Stimulated activated effector memory CD8-positive, alpha-beta T cell treated with anti-CD3 and anti-CD28 coated beads, Interleukin-12 subunit alpha, Interleukin-12 subunit beta, amount 100 ng/mL, for 72 hours (primary cell): ENCODE measurements at regions not wholly inside any gene's neighbourhood (a gene's known extent, or its start where the extent isn't known, plus 50 kb on each side); places are given as distances from the start of the nearest gene placed in this dataset.
A peak's percentile ranks its signal among the peaks of the same experiment; 100 is the strongest.

Source experiments
- ATAC-seq: fragments of 150-1000 bp; cut with Tn5 transposase; 2 replicates; pipeline ENCODE4 v1.10.0; 2021
- DNase-seq, 2 donors: peaks; one replicate each; pipeline ENCODE4 v3.0.0; 2021 to 2022; ENCODE audit warnings: low spot score in 2 of 2
- H3K27ac Mint-ChIP-seq: one replicate; pipeline ENCODE4 v1.8.0; 2022; ENCODE audit warnings: mild to moderate bottlenecking, mixed read lengths
- H3K36me3 Mint-ChIP-seq: one replicate; pipeline ENCODE4 v1.8.0; 2022; ENCODE audit warnings: mild to moderate bottlenecking, mixed read lengths
- H3K4me1 Mint-ChIP-seq: one replicate; pipeline ENCODE4 v1.8.0; 2022; ENCODE audit warnings: mixed read lengths
- H3K4me3 Mint-ChIP-seq: one replicate; pipeline ENCODE4 v1.8.0; 2022; ENCODE audit warnings: mild to moderate bottlenecking, mixed read lengths
- H3K9me3 Mint-ChIP-seq: one replicate; pipeline ENCODE4 v1.8.0; 2022; ENCODE audit warnings: mixed read lengths

DNA sequence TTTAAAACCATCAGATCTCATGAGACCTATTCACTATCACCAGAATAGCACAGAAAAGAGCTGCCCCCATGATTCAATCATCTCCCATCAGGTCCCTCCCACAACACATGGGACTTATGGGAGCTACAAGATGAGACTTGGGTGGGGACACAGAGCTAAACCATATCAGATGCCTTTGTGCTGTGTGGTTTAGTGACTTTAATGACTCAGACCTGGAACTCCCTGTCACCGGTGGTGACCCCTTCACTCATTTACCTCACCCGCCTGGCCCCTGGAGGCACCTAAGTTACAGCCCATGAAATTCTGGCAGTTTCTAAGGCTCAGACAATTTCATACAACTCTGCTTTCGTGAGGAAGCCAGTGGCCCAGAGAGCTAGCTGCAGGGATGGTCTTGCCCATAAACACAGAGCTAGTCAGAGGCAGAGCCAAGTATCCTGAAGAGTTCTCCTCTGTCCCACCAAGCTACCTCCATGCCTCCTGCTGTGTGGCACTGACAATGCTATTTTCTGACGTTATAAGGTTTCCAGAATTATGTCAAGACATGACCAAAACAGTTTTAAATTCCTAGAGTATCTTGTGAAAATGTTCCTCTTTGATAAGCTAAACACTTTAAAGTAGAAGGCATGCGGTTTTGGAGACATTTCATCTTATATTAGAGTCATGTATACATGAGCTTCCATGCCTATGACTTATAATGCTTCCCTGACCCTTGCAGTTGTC is 231.1 kb upstream of the IL12A start:
- Mint-ChIP-seq H3K4me1 (no peaks in the 10 kb centered on the region), H3K36me3 (no peaks in the 10 kb centered on the region), H3K9me3 (peaks cover 5% of the 10 kb centered on the region), H3K4me3 (no peak overlapping the region), H3K27ac (no peak overlapping the region)
- ATAC-seq, result no peak
- no peak for DNase-seq

DNA sequence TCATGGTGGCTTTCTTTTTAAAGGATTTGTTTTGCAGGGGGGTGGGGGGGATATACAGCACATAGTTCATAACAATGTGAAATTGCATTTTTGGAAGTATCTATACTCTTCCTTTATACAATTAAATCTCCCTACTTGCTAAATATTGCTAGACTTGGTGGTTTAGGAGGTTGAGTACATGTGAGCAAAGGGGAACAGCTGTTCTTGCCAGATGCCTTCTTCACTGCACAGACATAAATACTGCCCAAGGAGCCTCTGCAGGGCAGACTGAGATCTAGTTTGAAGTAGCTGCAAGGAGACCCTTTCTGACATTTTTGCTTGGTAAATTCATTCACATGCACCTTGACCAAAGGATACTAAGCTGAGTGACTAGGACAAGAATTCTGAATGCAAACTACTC is 228.6 kb upstream of the IL12A start:
- Mint-ChIP-seq H3K4me1 (peaks cover 12% of the 10 kb centered on the region), H3K27ac (no peak overlapping the region), H3K4me3 (no peak overlapping the region), H3K9me3 (no peaks in the 10 kb centered on the region), H3K36me3 (no peaks in the 10 kb centered on the region)
- DNase-seq (no peak), ATAC-seq (no peak)

DNA sequence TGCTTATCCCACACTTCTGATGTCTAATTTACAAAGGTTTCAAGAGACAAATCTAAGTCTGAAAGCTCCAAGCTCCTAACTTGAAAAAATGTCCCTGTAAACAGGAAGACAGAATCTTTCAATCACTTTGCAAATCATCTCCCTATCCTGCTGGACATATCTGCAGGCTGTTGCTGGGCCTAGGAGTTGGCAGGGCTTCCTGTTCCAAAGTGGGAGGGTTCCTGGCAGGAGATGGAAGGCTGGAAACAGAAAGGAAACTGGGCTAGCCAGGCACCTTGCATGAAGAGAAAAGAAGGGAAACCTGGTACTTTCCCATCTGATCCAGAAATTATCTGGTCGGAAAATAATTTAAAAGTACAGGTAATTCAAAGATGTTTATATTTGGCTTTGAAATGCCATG is 227.3 kb upstream of the IL12A start:
- DNase-seq (no peak), ATAC-seq (no peak)
- Mint-ChIP-seq H3K4me3 (no peak overlapping the region), H3K4me1 (peaks cover 17% of the 10 kb centered on the region), H3K27ac (no peak overlapping the region), H3K36me3 (no peaks in the 10 kb centered on the region), H3K9me3 (no peaks in the 10 kb centered on the region)

DNA sequence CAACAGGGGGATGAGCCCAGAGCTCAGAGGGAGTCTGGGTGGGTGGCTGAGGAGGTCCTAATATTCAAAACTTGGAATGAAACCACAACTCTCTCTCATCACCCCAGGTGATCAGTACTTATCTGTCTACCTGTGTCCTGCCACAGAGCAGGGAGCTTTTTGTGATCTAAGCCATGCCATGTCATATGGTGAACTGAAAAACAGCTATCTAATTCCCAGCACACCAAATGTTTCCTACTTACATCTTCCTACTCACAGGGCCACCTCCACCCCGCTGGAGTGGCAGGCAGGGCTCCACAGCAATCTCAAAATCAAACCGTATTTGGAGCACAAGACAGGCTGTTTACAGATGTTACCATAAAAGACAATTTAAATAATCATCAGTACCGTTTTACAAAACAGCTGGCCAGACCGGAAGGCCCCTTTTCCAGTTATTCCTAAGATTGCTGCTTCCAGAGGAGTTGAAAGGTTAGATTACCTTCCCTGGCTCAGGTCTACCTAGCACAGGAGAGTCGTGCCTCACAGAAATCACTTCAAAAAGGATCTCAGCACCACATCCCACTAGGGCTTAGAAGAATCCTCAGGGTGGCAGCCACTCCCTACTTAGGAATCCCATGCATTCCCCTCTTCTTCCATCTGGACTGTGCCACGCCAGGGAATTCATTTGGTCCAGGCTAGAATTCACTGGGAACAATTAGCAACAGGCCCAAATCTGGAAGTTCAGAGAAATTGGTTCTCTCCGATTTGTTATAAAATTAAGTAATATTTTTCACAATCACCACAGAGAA is 226.6 kb upstream of the IL12A start:
- no peaks in the 10 kb centered on the region for H3K9me3 Mint-ChIP-seq
- DNase-seq, result no peak
- H3K4me3 Mint-ChIP-seq, result no peak overlapping the region
- no peak overlapping the region for H3K27ac Mint-ChIP-seq
- H3K36me3 Mint-ChIP-seq, result no peaks in the 10 kb centered on the region
- peaks cover 17% of the 10 kb centered on the region for H3K4me1 Mint-ChIP-seq
- ATAC-seq, result no peak

DNA sequence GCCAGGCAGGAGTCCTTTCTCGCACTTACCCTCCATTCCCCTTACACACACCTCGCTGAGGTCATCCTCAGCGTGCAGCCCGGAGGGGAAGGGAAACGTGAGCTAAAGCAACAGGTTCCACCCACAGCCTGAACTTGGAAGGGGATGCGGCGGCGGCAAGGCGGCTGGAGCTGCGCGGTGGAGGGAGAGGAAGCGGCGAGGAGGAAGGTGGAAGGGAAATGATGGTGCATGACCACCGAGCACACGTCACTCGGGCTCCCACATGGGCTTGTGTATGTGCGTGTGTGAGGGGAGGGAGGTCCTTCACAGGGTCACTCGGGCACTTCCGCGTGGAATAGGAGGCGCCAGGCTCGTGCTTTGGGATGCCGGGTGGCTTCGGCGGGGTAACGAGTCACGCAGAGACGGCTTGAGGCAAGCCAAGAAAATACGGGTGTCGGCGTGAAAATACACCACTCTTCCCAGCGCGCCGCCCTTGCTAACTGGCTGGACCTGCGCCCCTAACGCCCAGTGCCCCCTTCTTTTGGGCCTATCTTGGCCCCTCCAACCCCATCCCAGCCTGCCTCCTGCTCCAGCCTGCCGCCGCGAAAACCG is 225.5 kb upstream of the IL12A start:
- Mint-ChIP-seq H3K27ac (no peak overlapping the region), H3K9me3 (no peaks in the 10 kb centered on the region), H3K4me1 (peaks cover 17% of the 10 kb centered on the region), H3K36me3 (no peaks in the 10 kb centered on the region), H3K4me3 (peak overlapping the region; percentile 65)
- DNase-seq (no peak), ATAC-seq (peak; percentile 66)

DNA sequence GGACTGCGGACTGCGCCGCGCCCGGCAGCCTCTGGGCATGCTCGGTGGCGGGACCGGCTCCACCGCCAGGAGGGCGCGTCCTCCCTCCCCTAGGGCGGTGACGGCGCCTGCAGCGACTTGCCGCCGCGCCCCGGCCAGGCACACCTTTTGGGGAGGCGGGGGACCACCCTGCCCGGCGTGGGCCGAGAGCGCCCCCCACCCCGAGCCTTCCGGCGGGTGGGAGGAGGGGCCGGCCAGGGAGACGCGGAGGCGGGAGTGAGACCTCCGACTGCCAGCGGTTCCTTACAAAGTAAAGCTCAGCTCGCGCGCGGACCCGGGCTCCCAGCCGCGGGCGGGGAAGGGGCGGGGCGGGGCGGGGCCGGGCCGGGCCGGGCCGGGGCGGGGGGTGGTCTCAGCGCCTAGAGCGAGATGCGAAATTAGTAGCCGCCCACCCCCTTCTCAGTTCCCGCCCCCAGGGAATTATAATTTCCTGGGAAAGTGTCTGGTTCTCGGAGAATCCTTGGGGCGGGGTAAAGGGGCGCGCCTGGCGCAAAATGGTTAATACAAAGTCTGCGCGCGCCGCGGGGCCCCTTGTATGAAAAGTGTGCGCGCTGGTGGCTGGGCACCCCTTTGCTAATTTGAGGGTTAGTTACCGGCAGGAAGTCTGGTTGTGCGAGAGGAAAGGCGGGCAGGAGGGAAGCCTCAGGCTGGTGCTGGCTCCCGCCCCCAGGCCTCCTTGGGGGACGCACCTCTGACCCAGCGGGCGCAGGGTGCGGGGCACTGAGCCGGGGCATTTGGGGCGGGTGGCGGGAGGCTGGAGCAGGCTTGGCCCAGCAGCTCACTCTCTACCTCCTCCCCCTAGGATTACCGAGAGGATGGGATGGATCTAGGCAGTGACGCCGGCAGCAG is 224.8 kb upstream of the IL12A start:
- Mint-ChIP-seq H3K36me3 (no peaks in the 10 kb centered on the region), H3K4me3 (peak overlapping the region; percentile 65), H3K9me3 (no peaks in the 10 kb centered on the region), H3K4me1 (peaks cover 17% of the 10 kb centered on the region), H3K27ac (no peak overlapping the region)
- peak; percentile 17 to 62 for DNase-seq
- ATAC-seq, result peak; percentile 75

DNA sequence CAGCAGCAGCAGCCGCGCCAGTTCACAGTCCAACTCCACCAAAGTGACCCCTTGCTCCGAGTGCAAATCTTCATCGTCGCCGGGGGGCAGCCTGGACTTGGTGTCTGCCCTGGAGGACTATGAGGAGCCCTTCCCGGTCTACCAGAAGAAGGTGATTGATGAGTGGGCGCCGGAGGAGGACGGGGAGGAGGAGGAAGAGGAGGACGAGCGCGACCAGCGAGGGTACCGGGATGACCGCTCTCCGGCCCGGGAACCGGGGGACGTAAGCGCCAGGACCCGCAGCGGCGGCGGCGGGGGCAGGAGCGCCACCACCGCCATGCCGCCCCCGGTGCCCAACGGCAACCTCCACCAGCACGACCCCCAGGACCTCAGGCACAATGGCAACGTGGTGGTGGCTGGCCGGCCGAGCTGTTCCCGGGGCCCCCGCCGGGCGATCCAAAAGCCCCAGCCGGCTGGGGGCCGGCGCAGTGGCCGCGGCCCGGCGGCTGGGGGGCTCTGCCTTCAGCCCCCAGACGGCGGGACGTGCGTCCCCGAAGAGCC is 224.1 kb upstream of the IL12A start:
- Mint-ChIP-seq H3K9me3 (no peaks in the 10 kb centered on the region), H3K27ac (no peak overlapping the region), H3K4me3 (peak overlapping the region; percentile 65), H3K36me3 (no peaks in the 10 kb centered on the region), H3K4me1 (peaks cover 17% of the 10 kb centered on the region)
- DNase-seq (no peak), ATAC-seq (no peak)

DNA sequence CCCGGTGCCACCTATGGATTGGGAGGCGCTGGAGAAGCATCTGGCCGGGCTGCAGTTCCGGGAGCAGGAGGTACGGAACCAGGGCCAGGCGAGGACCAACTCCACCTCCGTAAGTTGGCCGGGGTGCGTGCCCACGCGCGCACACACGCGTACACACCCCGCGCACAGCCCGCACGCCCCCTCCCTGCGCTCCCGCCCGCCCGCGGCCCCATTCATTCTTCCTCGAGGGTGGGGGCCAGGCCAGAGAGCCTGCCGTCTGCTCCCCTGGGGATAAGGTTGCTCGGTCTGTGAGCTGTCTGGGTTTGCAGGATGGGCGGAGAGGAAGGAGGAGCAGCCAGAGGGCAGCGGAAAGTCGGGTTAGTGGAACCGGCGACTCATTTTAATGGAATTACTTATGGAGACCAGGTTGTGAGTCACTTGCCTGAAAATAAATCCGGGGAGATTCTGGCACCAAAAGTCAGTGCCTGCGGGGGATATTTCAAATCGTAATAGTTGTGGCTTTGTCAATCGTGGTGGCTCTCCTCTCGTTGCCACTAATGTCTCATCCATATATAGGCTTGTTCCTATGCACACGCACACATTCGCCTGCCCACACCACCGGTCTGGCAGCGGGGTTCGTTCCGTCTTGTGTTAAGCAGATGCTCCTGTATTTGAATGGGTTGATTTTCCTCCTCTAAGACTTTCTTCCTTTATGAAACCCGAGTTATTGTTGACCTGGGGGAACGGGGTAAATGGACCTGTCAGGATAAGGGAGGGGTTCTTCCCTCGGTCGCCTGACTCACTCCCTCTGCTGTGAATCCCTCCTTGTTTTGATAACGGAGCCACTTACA is 223.4 kb upstream of the IL12A start:
- H3K4me3 Mint-ChIP-seq, result peak overlapping the region; percentile 17

DNA sequence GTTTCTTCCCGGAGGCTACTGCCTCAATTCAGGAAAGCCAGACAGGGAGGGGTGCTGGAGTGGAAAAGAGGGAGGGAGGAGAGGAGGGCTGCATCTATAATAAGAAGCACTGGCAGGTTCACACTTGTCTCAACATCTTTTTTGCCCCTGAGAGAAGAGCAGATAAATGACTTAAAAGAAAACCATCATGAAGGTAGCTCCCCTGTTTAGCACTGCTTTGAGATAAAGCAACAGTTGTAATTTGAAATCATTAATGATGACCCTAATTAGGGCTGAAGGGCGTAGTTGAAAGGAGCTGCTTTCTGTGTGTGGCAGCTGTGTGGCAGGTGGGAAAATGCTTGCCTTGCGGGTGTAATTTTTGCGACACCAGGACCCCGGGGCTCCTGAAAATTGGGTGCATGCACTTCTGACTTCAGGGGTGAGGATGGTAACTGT is 222.8 kb upstream of the IL12A start:
- H3K27ac Mint-ChIP-seq, result no peak overlapping the region

More for the DNA sequence above, 223.4 kb upstream of the IL12A start:
- peaks cover 17% of the 10 kb centered on the region for H3K4me1 Mint-ChIP-seq
- DNase-seq (no peak), ATAC-seq (no peak)
- no peaks in the 10 kb centered on the region for H3K9me3 Mint-ChIP-seq
- H3K27ac Mint-ChIP-seq, result no peak overlapping the region
- no peaks in the 10 kb centered on the region for H3K36me3 Mint-ChIP-seq

DNA sequence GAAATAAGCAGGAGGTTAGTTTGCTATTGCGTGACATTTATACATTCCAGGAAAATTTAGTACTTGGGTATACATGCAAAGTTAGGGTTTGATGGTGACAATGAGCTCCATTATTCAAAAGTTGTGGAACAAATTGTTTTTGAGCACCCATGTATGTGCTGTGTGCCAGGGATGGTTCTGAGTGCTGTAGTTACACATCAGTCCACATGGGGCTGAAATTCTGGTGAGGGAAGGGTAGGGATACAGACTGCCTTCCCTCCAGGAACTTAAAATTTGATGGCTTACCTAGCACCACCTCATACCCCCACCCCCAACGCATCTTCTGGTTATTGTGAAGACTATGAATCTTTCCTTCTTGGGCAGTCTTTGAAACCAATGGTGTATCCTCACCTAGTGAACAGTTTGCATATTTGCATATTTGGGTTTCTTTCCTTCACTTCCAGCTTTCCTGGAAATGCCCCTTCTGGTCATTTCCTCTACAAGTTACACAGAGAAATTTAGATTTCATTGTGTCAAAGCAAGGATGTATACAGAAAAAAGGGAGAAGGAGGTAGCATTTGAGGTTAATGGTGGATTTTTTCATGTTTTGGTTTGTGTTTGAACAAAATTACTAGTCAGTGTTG is 222.0 kb upstream of the IL12A start:
- DNase-seq, result no peak
- no peaks in the 10 kb centered on the region for H3K9me3 Mint-ChIP-seq
- H3K36me3 Mint-ChIP-seq, result no peaks in the 10 kb centered on the region
- no peak overlapping the region for H3K4me3 Mint-ChIP-seq
- peaks cover 17% of the 10 kb centered on the region for H3K4me1 Mint-ChIP-seq
- no peak overlapping the region for H3K27ac Mint-ChIP-seq
- no peak for ATAC-seq

More for the DNA sequence above, 222.8 kb upstream of the IL12A start:
- DNase-seq (no peak), ATAC-seq (no peak)
- H3K9me3 Mint-ChIP-seq, result no peaks in the 10 kb centered on the region
- H3K36me3 Mint-ChIP-seq, result no peaks in the 10 kb centered on the region
- peak overlapping the region; percentile 17 for H3K4me3 Mint-ChIP-seq
- peaks cover 17% of the 10 kb centered on the region for H3K4me1 Mint-ChIP-seq

DNA sequence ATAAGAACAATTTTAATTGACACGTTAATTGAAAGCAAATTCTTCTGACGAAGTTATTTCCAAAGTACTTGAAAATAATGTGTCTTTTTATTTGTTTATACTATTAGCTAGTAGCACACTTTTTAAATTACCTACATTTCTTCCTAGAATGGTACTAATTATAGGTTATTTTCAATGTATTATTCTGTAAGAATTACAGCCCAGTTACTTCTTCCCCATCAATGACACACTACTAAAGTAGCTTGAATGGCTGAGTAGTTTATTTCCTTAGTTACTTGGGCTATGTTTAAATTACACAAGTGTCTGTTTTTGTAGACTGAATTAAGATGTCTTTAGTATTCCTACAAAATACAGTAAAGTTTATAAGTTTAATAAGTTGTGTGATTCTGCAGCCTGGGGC is 217.6 kb upstream of the IL12A start:
- H3K27ac Mint-ChIP-seq, result no peak overlapping the region
- H3K9me3 Mint-ChIP-seq, result no peaks in the 10 kb centered on the region
- no peak overlapping the region for H3K4me3 Mint-ChIP-seq

DNA sequence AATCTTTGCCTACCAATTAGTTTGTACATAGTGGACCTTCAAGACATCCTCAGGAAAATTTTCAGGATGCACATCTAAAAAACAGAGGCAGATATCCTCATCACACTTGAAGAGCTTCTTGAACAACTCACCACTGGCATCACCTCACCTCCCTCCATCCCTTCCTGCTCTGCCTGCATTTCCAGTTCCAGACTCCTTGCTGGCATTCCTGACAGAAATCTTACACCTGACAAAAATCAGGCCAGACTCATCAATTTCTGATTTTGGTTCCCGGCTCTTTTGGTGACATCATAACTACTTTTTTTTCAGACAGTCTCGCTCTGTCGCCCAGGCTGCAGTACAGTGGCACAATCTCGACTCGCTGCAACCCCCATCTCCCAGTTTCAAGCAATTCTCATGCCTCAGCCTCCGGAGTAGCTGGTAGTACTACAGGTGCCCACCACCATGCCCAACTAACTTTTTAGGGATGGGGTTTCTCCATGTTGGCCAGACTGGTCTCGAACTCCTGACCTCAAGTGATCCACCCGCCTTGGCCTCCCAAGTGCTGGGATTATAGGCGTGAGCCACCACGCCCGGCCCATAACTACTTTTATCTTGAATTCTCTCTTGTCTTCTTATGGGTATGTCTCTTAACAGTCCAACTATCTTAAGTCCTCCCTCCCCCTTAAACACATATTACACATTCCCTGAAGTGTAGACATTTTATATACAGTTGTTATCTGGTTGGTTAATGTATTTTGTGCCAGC is 216.6 kb upstream of the IL12A start:
- H3K4me1 Mint-ChIP-seq, result no peaks in the 10 kb centered on the region
- ATAC-seq (no peak), DNase-seq (no peak)
- H3K36me3 Mint-ChIP-seq, result no peaks in the 10 kb centered on the region
- H3K27ac Mint-ChIP-seq, result no peak overlapping the region
- no peak overlapping the region for H3K4me3 Mint-ChIP-seq
- no peaks in the 10 kb centered on the region for H3K9me3 Mint-ChIP-seq

More for the DNA sequence above, 217.6 kb upstream of the IL12A start:
- ATAC-seq (no peak), DNase-seq (no peak)
- no peaks in the 10 kb centered on the region for H3K4me1 Mint-ChIP-seq
- no peaks in the 10 kb centered on the region for H3K36me3 Mint-ChIP-seq

DNA sequence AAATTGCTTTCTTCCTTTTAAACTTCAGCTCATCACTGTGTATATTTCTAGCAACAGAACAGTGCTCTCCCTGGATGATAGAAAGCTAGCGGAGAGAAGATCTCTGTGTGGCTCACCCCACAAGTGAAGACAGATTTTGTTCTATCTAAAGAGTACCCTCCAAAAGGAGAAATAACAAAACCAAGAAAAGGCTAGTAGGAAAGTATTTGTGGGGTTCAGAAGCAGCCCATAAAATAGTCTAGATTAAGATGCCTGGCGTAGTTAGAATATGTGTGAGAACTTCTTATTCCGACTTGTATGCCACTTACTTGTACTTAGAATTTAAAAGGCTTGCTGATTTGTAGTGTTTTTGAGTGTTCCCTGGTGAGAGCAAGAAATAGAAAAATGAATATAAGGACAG is 214.9 kb upstream of the IL12A start:
- H3K36me3 Mint-ChIP-seq, result no peaks in the 10 kb centered on the region
- H3K4me3 Mint-ChIP-seq, result no peak overlapping the region
- DNase-seq, result no peak
- no peak overlapping the region for H3K27ac Mint-ChIP-seq
- no peaks in the 10 kb centered on the region for H3K4me1 Mint-ChIP-seq
- H3K9me3 Mint-ChIP-seq, result no peaks in the 10 kb centered on the region
- no peak for ATAC-seq
